ENCODE measurements at regions not wholly inside any gene's neighbourhood (a gene's known extent, or its start where the extent isn't known, plus 50 kb on each side); places are given as distances from the start of the nearest gene placed in this dataset.

DNA sequence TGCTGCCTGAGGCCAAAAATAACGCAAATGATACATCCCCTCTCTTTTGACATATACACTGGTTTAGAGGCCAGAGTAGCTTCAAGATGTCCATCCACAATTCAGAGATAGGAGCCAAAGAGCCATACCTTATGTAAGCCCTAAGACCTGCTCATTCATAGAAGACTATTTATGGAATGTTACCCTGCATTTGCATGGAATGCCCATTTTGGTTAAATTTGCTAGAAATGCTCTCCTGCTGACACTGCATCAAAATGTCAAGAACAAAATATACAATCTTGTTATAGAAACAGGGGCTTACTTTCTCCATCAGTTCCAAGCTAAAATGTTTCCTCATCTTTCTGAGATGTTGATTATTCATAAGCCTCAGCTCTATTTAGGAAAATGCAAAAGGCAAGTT lies 183.3 kb upstream of the CDKN3 start:
- no peaks in the 10 kb centered on the region for H4K20me1 ChIP-seq (replicated peaks in 1 of 2; ENCODE audit: control insufficient read depth in 1 of 2, insufficient read depth in 2 of 2, low read length in 2 of 2)
- no peak overlapping the region for H2BK20ac ChIP-seq (ENCODE audit: low read length)
- no peaks in the 10 kb centered on the region for H3K79me1 ChIP-seq (ENCODE audit: low read depth, low read length)
- WGBS, 2 experiments (ENCODE audit: extremely low coverage in 1 of 2, insufficient coverage in 1 of 2, insufficient read length in 1 of 2, insufficient replicate concordance in 2 of 2, low coverage in 1 of 2, low lambda C conversion rate in 2 of 2, missing lambda C conversion rate in 1 of 2): 81% methylated on average over 1 of the region's 1 CpG; no CpG with 5 or more reads in 1 of the 2 experiments
- no peak overlapping the region for H2AK5ac ChIP-seq (ENCODE audit: low read depth, low read length)
- no peaks in the 10 kb centered on the region for H3K79me2 ChIP-seq (ENCODE audit: control insufficient read depth in 1 of 2, insufficient read depth in 2 of 2, low read length in 2 of 2)
- no peak overlapping the region for H3K27ac ChIP-seq (ENCODE audit: low read depth, low read length)
- no peak overlapping the region for H3K9ac ChIP-seq (replicated peaks in 1 of 4; ENCODE audit: extremely low read depth in 1 of 4, low read depth in 3 of 4, low read length in 3 of 4)
- no peak overlapping the region for H4K91ac ChIP-seq (replicated peaks; ENCODE audit: insufficient read length, low read length)
- H3K23me2 ChIP-seq (ENCODE audit: low read depth, low read length): no peaks in the 10 kb centered on the region
- no peaks in the 10 kb centered on the region for H3K36me3 ChIP-seq (ENCODE audit: control insufficient read depth in 2 of 4, insufficient read depth in 4 of 4, low read length in 3 of 4)
- FAIRE-seq (no peak), DNase-seq (ENCODE audit: low read depth in 1 of 2, low spot score in 2 of 2) (no peak)
- no peak overlapping the region for H2BK120ac ChIP-seq (replicated peaks; ENCODE audit: low read depth, low read length)
- H3K27me3 ChIP-seq (replicated peaks in 1 of 4; ENCODE audit: control insufficient read depth in 3 of 4, extremely low read depth in 1 of 4, insufficient read depth in 3 of 4, low read length in 3 of 4): peaks cover 0 to 4% (median 1%) of the 10 kb centered on the region in 4 experiments; a peak in 5 of 7 replicates
- H3K14ac ChIP-seq (ENCODE audit: insufficient read length): no peak overlapping the region
- no peak overlapping the region for H2BK15ac ChIP-seq (ENCODE audit: low read length)
- H3K4me3 ChIP-seq (ENCODE audit: extremely low read depth in 1 of 4, insufficient read depth in 2 of 4, low read depth in 3 of 4, low read length in 4 of 4): no peak overlapping the region
- CTCF ChIA-PET (ENCODE audit: partially characterized antibody): no interaction called here
- no peaks in the 10 kb centered on the region for H3K9me3 ChIP-seq (ENCODE audit: insufficient read depth in 2 of 2, low read depth in 1 of 2, low read length in 1 of 2)
- no peak overlapping the region for H2AFZ ChIP-seq (ENCODE audit: low read length)
- H4K5ac ChIP-seq (ENCODE audit: insufficient read length, low read depth, low read length): no peak overlapping the region
- POLR2A ChIA-PET (ENCODE audit: partially characterized antibody): no interaction called here
- H3K4ac ChIP-seq (replicated peaks; ENCODE audit: insufficient read length, low read depth, low read length): no peak overlapping the region
- no peak overlapping the region for H3K4me2 ChIP-seq (ENCODE audit: insufficient read depth in 1 of 2, low read depth in 2 of 2, low read length in 2 of 2)
- no peak overlapping the region for H3K23ac ChIP-seq (ENCODE audit: insufficient read length)
- H3K18ac ChIP-seq (ENCODE audit: extremely low read depth, low read length): no peak overlapping the region
- H3K56ac ChIP-seq (replicated peaks; ENCODE audit: insufficient read length, low read depth, low read length): no peak overlapping the region
- H2BK12ac ChIP-seq (ENCODE audit: low read depth, low read length): no peak overlapping the region
- no peak overlapping the region for H2BK5ac ChIP-seq (ENCODE audit: low read depth, low read length)
- no peak overlapping the region for H4K8ac ChIP-seq (ENCODE audit: extremely low read depth, insufficient read depth, low read length)
- H3K4me1 ChIP-seq (replicated peaks in 1 of 4; ENCODE audit: control insufficient read depth in 3 of 4, insufficient read depth in 4 of 4, low read length in 3 of 4): no peaks in the 10 kb centered on the region
- TF ChIP-seq BRCA1 (IDR thresholded peaks at IDR 0.05; ENCODE audit: low read depth, low read length): no peak
- TF ChIP-seq CBX8 (IDR thresholded peaks at IDR 0.05; ENCODE audit: borderline replicate concordance, low read depth, low read length): no peak
- TF ChIP-seq POU5F1 (IDR thresholded peaks at IDR 0.05; ENCODE audit: low read depth, low read length): no peak
- TF ChIP-seq, protein P1, sequence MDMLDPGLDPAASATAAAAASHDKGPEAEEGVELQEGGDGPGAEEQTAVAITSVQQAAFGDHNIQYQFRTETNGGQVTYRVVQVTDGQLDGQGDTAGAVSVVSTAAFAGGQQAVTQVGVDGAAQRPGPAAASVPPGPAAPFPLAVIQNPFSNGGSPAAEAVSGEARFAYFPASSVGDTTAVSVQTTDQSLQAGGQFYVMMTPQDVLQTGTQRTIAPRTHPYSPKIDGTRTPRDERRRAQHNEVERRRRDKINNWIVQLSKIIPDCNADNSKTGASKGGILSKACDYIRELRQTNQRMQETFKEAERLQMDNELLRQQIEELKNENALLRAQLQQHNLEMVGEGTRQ (IDR thresholded peaks at IDR 0.05; ENCODE audit: low read length): no peak
- TF ChIP-seq RNF2 (IDR thresholded peaks at IDR 0.05; ENCODE audit: borderline replicate concordance, low read depth, low read length, missing control alignments, poor library complexity, severe bottlenecking): no peak
- TF ChIP-seq PHF8 (conservative IDR thresholded peaks at IDR 0.05; ENCODE audit: low read depth, low read length): no peak
- TF ChIP-seq EP300 (IDR thresholded peaks at IDR 0.05; ENCODE audit: borderline replicate concordance in 1 of 2, low read depth in 2 of 2, low read length in 2 of 2): no peak
- TF ChIP-seq SP1 (IDR thresholded peaks at IDR 0.05; ENCODE audit: low read depth, low read length): no peak
- no peak for TF ChIP-seq JUND (IDR thresholded peaks at IDR 0.05; ENCODE audit: low read length)
- TF ChIP-seq, protein P2, sequence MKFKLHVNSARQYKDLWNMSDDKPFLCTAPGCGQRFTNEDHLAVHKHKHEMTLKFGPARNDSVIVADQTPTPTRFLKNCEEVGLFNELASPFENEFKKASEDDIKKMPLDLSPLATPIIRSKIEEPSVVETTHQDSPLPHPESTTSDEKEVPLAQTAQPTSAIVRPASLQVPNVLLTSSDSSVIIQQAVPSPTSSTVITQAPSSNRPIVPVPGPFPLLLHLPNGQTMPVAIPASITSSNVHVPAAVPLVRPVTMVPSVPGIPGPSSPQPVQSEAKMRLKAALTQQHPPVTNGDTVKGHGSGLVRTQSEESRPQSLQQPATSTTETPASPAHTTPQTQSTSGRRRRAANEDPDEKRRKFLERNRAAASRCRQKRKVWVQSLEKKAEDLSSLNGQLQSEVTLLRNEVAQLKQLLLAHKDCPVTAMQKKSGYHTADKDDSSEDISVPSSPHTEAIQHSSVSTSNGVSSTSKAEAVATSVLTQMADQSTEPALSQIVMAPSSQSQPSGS (IDR thresholded peaks at IDR 0.05; ENCODE audit: low read length): no peak
- no peak for TF ChIP-seq SRF (IDR thresholded peaks at IDR 0.05; ENCODE audit: low read depth, low read length)
- no peak for TF ChIP-seq CEBPB (IDR thresholded peaks at IDR 0.05; ENCODE audit: low read depth, low read length)
